HS-5 (cell line): ENCODE measurements at regions not wholly inside any gene's neighbourhood (a gene's known extent, or its start where the extent isn't known, plus 50 kb on each side); places are given as distances from the start of the nearest gene placed in this dataset.
"Not testable (repeated sequence)": the region's sequence is repeated elsewhere in the genome, so short reads cannot be mapped to it uniquely, and the experiment has no call there.

Experiments used
- DNase-seq: peaks from one replicate; pipeline ENCODE4 v3.0.0-alpha.2; 2012; ENCODE audit warnings: low read depth

- DNase-seq, result no peak
Observed at GRCh38 chr6:48401016-48401415, 290.0 kb upstream of the PTCHD4 start.

GRCh38 chr6:48397887-48398286, 286.9 kb upstream of the PTCHD4 start:
- no peak for DNase-seq

- no peak for DNase-seq
Observed at GRCh38 chr6:48389146-48390043, 278.4 kb upstream of the PTCHD4 start.

GRCh38 chr6:48388044-48388443, 277.0 kb upstream of the PTCHD4 start:
- no peak for DNase-seq

- no peak for DNase-seq
Observed at GRCh38 chr6:48378884-48379407, 267.9 kb upstream of the PTCHD4 start.

GRCh38 chr6:48377115-48377514, 266.1 kb upstream of the PTCHD4 start:
- no peak for DNase-seq

- not testable (repeated sequence) for DNase-seq
Observed at GRCh38 chr6:48371226-48371625, 260.2 kb upstream of the PTCHD4 start.

- DNase-seq, result no peak
Observed at GRCh38 chr6:48369100-48369499, 258.1 kb upstream of the PTCHD4 start.

GRCh38 chr6:48325701-48326100, 214.7 kb upstream of the PTCHD4 start:
- no peak for DNase-seq

GRCh38 chr6:48318670-48319069, 207.7 kb upstream of the PTCHD4 start:
- DNase-seq, result no peak

- no peak for DNase-seq
Observed at GRCh38 chr6:48315915-48316314, 204.9 kb upstream of the PTCHD4 start.

- no peak for DNase-seq
Observed at GRCh38 chr6:48315051-48315719, 204.2 kb upstream of the PTCHD4 start.

- no peak for DNase-seq
Observed at GRCh38 chr6:48311301-48311700, 200.3 kb upstream of the PTCHD4 start.

GRCh38 chr6:48307573-48307972, 196.6 kb upstream of the PTCHD4 start:
- DNase-seq, result no peak

- DNase-seq, result no peak
Observed at GRCh38 chr6:48290595-48290994, 179.6 kb upstream of the PTCHD4 start.

GRCh38 chr6:48289841-48290240, 178.8 kb upstream of the PTCHD4 start:
- no peak for DNase-seq

GRCh38 chr6:48281217-48281616, 170.2 kb upstream of the PTCHD4 start:
- DNase-seq, result no peak

GRCh38 chr6:48280035-48280620, 169.1 kb upstream of the PTCHD4 start:
- no peak for DNase-seq

GRCh38 chr6:48278261-48278660, 167.3 kb upstream of the PTCHD4 start:
- DNase-seq, result no peak

- no peak for DNase-seq
Observed at GRCh38 chr6:48272518-48272917, 161.5 kb upstream of the PTCHD4 start.

GRCh38 chr6:48255094-48255493, 144.1 kb upstream of the PTCHD4 start:
- no peak for DNase-seq

- no peak for DNase-seq
Observed at GRCh38 chr6:48249071-48249470, 138.1 kb upstream of the PTCHD4 start.

- no peak for DNase-seq
Observed at GRCh38 chr6:48243071-48243470, 132.1 kb upstream of the PTCHD4 start.
